NCI-H82 (cell line): ENCODE measurements at regions not wholly inside any gene's neighbourhood (a gene's known extent, or its start where the extent isn't known, plus 50 kb on each side); places are given as distances from the start of the nearest gene placed in this dataset.

Source experiments
- DNase-seq: peaks from one replicate; lab custom pipeline; 2025; lab: John Stamatoyannopoulos, UW

DNA sequence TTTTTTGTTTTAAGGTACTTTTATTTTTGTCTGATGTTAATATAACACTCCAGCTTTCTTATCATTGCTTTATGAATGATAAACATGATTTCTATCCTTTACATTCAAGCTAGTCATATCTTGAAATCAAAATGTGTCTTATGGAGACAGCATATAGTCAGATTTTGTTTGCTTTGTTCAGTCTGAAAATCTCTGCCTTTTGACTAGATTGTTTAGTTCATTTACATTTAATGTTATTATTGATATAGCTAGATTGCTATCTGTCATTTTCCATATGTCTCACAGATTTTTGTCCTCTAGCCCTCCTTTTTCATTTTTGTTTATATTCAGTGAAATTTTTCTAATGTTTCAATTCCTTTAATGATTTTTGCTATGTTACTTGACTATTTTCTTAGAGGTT, 332.8 kb downstream of the SMOC2 start:
- no peak for DNase-seq

DNA sequence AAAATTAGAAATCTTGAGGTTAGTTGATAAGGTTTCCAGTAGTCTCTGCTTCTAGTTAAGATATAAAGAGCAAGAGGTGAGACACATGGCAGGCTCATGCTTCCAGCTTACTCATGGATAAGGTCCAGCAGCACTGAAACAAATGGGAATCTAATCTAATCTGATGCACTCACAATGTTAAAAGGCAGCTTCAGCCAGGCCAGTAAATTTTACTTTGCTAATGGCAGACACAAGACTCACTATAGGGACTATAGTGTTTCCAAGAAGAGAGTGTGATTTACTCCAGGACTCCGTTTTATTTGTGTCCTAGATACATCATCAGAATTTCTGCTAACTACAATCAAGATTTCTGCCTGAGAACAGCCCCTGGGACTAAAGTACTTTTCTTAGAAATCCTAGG, 324.8 kb downstream of the SMOC2 start:
- no peak for DNase-seq

DNA sequence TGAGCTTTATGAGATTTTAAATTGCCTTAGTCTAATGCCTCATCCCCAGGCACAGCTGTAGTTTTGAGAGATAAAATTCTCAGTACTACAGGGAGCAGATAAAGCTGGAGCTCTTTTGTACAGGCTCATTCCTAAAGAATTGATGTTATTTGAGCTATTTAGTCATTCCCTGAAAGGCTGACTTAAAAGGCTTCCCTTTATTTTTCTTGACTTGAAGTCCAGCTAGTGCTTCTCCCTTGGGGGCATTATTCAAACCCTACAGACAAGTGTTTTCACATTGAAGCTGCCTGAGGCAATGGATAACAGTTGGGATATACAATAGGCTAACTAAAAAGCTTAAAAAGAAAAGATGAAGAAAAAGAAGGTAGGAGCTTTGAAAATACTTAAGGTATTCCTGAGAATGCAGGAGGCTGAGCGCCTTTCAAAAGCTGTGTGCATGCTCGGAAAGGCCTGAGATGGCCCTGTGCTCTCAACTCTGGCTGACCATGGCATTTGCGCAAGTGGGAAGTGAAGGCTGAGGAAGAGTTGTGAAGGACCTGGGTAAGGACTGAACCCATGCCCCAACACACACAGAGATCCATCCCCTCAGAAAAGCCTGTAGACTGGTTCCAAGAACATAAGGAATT, 315.1 kb downstream of the SMOC2 start:
- DNase-seq: no peak

DNA sequence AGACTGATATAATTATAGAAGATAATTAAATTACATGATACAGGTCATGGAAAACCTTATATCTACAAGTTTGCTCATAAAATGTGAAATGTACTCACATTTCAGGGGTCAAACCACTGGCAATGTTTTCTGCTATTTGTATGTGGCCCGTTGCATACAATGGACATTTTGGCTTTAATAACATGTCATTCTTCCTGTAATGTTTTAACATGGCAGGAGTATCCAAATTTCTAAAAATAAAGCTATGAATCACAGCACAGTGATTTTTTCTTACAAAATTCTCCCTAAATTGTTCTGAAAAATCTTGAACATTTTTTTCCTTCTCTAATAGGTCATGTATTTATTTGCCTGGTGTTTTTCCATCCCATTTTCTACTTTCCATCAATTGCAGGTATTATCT, 305.7 kb downstream of the SMOC2 start:
- no peak for DNase-seq

DNA sequence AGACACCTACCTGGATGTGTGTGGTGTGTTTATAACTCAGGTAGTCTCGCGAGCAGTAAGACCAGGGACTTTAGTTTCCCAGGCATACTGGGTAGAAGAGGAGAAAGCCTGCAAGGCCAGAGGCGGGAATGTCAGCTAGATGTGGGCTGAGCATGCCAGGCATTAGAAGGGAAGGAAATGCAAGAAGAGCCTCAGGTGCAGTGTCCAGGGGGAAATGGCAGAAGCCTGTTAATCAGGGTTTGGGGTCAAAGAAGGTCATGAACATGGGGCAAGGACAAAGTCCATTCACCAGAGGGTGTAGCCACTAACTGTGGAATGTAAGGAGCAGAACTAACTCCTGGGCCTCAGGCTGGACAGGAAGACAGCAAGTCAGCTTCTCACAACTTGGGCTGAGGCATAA, 305.0 kb downstream of the SMOC2 start:
- no peak for DNase-seq

DNA sequence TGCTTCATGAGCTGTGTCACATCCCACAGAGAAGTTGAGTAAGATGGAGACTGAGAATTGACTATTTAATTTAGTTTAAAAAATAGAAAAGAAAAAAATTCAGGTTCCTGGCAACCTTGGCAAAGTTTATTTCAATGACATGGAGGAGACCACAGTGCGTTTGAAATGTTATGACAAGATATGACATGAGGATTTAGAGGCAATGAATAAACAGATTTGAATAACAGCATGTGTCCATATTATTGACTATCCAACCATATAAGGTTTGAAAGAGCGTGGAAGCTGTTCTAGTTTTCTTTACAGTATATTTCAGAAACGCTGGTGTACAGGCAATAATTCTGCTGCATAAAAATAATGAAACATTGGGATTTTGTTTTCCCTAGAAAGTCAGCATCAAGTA, 303.9 kb downstream of the SMOC2 start:
- no peak for DNase-seq

DNA sequence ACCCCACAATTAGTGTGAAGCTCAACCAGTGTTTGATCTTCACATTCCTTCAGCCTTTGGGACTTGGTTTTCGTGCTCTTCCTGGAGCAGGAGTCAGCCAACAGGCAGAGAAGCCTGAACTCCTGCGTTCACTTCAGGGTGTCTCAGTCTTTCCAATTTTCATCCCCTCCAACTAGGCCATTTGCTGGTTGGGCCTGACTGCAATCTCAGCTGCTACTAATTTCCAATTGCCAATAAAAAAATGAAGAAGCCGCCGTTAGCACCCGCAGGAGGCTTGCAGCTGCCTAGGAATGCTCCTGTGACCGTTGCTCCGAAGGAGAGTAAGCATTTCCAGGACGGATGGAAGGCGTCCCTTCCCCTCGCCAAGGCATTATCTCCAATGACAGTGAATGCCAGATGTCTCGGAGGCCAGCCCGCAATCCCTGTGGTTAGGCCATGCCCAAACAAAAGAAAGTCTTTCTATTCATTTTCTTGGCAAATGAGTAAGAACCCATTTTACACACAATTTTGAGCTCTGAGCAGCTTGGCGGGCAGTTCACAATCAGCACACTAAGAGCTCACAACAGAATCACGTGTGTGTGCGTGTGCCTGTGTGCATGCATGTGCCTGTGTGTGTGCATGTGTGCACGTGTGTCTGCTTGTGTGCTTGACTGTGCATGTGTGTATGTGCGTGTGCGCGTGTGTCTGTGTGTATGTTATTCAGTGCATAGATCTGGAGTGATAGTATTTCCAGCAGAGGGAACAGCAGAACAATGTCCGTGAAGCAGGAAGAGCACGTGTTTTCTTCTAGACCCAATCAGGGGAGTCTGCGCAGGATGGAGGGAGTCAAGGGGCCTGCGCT, 301.2 kb downstream of the SMOC2 start:
- DNase-seq: no peak

DNA sequence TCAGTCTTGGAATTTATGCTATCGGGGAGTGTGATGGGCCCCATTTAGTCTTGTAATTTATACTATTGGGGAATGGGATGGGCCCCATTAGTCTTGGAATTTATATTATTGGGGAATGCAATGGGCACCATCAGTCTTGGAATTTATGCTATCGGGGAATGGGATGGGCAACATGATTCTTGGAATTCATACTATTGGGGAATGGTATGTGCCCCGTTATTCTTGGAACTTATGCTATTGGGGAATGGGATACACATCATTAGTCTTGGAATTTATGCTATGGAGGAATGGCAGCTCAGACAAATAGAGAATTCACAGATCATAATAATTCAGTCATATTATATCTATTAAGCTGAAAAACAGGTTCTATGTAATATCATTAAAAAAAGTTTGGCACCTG, 300.3 kb downstream of the SMOC2 start:
- DNase-seq: no peak

DNA sequence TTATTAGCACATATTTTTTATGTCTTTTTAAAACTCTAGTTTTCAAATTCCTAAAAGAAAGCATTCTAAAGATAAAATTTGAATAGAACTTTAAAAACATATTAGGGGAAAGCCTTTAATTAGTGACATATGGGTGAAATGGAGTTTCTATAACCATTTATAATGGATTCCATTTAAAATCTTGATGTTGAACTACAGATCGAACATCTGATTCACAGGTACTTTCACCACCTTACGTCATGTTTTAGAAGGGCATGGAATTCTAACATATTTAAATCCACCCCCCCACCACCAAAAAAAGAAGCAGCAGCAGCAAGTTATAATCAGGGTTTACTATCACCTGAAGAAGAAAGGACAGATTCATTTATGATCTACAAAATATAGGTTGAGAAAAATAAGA, 298.4 kb downstream of the SMOC2 start:
- DNase-seq: no peak

DNA sequence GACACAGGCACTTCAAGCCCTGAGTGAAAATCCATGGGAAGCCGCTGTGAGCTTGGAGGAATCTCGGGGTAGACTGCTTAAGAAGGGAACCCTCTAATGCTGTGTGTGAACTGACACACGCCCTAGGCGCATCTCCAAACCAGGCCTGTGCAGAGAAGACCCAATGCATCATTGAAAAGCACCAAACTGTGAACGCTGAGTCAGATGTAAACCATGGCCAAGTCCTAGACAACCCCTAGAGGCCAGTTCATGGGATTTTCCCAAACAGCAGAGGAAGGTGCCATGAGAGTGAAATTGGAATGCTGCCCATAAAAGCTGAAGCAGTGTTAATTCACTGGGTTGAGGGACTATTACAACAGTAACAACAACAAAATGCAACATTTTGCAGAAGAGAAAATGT, 296.5 kb downstream of the SMOC2 start:
- DNase-seq: no peak

DNA sequence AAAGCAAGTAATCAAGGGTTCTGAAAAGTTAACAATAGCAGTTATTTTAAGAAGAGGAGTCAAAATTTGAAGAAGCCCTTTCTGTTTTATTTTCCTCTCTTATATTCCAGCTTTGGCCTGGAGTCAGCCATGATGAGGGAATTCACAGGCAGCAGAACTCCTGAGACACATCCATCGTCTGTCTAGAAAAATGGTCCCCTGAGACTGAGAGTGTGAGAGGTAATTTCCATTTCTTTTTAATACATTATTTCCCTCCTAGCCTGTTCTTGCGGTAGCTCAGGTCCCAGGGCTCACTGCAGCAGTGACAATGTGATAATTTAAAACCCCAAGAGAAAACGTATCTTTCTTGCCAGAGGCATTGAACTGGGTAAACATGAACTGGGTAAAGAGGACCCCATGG, 296.0 kb downstream of the SMOC2 start:
- DNase-seq: no peak

DNA sequence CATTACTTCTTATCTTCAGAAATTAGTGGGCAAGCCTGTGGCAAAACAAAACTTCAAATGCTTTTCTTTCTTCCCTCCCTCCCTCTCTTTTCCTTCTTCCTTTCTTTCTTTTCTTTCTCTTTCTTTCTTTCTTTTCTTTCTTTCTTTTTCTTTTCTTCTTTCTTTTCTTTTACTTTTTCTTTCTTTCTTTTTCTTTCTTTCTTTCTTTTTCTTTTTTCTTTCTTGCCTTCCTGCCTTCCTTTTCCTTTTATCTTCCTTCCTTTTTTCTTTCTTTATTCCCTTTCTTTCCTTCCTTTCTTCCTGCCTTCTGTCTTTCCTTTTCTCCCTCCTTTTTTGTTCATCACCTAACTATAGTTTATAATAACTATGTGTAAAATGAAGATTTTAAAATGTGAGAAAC, 295.1 kb downstream of the SMOC2 start:
- no peak for DNase-seq

DNA sequence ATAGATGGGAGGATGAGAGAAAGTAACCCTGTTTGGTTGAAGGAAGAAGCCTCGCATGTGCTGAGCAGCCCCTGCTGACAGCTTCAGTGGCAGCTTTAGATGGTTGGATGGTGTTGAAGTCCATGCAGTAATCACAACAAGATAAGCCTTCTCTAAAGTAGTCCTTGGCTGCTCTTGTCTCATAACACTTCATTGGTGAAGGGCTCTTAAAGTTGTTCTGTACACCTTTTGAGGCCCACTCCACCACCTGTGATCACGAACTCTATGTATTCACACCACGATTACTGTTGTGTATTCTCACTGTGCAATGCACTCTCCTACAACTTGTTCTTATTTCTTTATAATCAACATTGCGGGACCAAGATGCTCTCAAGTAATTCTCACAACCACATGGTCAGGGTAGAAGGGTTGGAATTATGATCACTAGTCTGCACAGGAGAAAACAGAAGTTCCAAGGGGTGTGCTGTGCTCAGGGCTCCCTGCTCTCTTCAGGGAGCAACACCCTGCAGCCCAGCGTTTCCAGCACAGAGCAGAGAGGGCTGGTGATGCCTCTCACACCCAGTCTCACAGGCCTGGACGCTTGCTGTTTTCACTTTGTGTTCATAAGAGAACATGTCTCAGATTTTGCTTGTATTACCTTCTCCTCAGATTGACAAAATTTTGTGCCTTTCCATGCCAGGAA, 294.4 kb downstream of the SMOC2 start:
- DNase-seq: no peak

DNA sequence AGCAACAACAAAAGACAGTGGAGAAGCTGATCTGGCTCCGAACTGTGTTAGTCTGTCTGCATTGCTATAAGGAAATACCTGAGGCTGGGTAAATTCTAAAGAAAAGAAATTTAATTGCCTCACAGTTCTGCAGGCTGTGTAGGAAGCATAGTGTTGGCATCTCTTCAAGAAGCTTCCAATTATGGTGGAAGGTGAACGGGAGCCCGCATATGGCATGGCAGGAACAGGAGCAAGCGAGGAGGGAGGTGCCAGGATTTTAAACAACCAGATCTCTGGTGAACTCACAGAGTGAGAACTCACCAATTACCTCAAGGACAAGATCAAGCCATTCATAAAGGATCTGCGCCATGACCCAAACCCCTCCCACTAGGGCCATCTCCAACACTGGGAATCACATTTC, 293.5 kb downstream of the SMOC2 start:
- DNase-seq: no peak

DNA sequence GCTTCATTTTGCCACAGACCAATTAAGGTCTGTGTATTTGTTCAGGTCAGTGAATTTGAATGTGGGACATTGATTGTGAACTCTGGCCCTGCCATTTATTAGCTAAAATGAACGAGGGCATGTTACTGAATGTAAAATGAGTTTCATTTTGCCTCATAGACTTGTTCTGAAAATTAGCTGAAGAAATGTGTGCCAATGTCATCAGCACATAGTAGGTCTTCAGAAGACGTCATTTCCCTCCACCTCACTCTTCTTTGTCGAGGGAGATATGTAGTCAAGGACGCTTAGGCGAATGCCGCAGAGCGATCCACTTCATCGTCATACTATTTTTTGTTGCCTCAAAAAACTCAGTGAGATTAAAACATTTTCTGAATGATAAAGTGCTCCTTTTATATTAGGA, 291.7 kb downstream of the SMOC2 start:
- DNase-seq: no peak

DNA sequence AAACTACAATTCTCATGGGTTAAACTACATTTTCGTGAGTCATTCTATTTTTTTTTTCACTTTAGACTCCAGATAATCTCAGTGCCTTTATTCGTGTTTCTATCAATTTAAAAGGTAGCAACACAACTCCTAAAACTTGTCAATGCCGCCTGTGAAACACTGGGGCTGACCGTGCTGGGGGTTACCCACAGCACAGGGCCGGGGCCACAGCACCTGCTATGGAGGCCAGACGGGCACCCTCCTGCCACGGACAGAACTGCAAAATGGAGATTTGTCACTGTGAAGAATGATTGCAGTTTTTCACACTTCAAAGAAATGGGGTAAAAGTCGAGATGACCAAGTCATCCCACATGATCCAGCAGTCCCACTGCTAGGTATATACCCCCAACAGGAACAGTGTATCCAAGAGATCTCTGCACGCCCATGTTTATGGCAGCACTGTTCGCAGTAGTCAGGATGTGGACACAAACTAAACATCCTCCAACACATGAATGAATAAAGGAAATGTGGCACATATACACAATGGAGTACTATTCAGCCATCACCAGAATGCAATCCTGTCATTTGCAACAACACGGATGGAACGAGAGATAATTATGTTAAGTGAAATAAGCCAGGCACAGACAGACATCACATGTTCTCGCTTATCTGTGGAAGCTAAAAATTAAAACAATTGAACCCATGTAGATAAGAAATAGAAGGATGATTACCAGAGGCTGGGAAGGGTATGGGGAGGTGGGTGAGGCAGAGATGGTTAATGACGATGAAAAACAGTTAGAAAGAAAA, 290.1 kb downstream of the SMOC2 start:
- no peak for DNase-seq

DNA sequence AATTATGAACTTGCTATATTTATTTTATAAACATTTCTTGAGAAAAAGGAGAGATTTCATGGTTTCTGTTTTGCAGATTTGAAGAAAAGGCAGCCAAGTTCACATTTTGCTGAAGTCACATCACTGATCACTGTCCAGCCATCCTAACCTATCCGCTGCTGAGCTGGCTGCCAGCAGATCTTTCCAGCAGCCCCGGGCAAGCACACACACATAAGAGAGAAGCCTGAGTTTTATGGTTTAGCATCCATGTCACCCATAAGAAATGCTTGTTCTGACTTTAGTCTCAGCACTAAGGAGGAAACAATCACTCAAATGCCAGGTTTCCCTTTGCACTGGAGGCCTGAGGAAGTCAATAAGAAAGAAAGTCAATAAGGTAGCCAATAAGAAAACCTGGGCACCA, 287.1 kb downstream of the SMOC2 start:
- no peak for DNase-seq

DNA sequence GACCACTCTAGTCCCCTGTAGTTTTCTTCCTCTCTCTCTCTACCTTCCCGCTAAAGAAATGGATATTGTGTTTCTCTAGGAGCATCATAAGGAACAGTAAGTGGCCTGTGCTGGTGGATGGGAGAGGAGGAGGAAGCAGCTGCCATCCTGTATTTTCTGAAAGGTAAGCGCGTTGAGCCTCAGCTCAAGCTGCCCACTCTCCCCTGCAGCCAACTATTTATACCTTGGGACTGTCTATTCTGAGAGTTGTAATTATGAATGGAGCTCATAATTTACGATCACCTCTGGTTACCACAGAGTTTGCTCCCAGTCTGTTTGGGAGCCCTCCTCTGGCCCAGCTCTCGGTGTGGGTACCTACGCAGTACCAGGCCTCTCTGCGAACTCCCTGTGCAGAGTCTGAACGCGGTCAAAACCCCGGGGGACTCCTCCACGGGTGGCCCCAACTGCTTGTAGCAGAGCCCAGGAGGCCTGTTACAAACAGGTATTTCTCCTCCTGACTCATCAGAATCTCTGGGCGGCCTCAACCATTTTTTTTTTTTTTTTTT, 285.4 kb downstream of the SMOC2 start:
- DNase-seq: no peak

DNA sequence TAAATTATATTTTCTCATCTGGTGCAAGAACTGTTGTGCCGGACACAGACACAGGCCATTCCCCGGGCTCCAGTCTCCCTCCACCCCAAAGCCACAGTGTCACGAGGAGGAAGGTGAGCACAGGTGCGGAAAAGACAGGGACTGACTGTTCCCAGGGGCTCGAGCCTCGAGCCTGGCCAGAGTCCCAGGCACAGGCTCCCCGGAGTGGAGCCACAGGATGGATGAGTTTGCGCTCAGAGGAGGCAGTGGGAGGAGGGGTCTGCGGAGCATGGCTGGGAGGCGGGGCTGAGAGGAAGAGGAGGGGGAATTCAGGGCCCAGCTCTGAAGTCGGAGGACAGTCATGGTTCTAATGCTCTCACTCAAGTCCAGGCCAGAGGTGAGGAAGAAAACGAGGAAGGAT, 284.8 kb downstream of the SMOC2 start:
- no peak for DNase-seq

DNA sequence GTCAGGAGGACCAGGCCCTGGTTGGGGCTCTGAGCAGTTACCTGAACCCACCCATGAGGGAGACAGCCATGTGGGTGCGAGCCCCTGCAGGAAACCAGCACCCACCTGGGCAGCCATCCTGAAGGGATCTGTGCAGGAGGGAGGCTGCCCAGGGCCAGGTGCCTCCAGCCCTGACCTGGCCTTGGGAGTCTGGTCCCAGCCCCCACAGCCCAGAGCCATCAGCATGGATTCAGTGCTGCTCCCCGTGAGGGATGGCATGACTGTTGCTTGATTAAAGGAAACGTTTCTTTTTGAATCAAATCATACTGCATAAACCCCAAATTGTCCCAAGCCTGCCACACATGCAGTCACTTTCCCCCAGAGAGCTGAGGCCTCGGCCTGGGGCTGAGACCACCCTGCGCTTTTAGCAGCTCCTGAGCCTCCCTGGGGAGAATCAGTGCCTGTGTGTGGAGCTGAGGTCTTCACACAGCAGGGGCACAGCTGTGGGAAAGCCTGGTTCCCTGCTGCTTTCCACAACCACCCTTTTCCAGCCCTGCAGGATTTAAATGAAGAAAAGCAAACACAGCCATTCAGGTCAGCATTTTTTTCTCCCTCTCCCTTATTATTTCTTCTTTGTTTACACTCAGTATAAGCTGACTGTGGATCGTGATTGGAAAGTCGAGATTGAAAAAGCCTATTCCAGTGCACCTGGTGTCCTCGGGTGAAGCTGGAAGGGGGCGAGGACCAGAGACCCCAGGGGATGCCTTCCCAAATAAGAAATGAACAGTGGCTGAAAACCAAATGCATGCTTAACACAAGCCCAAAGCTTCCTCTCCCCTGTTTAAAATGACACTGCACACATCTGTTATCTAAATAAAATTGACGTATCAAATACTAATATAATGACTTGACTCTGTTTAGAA, 283.9 kb downstream of the SMOC2 start:
- no peak for DNase-seq

DNA sequence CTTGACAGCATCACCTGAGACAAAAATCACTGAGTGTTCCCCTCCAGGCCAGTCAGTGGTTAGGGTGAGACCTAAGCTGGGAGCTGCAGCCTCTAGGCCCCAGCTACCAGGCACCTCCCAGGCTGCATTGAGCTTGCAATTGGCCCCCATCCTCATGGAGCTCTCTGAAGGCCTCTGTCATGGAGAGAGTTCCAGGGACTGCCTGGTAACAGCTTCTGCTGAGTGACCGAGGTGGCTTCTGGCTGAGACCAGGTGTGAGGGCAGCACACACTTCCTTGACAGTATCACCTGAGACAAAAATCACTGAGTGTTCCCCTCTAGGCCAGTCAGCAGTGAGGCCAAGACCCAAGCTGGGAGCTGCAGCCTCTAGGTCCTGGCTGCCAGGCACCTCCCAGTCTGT, 283.0 kb downstream of the SMOC2 start:
- DNase-seq: no peak
